KMS-11 (cell line): ENCODE measurements at regions not wholly inside any gene's neighbourhood (a gene's known extent, or its start where the extent isn't known, plus 50 kb on each side); places are given as distances from the start of the nearest gene placed in this dataset.

ENCODE experiments used
- H2AFZ ChIP-seq: fragments of 200-600 bp; sonication (generic); 2 replicates; pipeline ENCODE4 v1.6.1; 2016; ENCODE audit warnings: antibody characterized with exemption, mixed run types, low read depth
- H3K27ac ChIP-seq: fragments of 200-600 bp; sonication (generic); 2 replicates; pipeline ENCODE4 v1.6.1; 2016; ENCODE audit warnings: mild to moderate bottlenecking, mixed run types
- H3K27me3 ChIP-seq: fragments of 200-600 bp; sonication (generic); 2 replicates; pipeline ENCODE4 v1.6.1; 2017; ENCODE audit warnings: mild to moderate bottlenecking, low read depth, mixed run types, moderate library complexity; ENCODE audit not compliant: insufficient read depth
- H3K36me3 ChIP-seq: fragments of 200-600 bp; sonication (generic); 2 replicates; pipeline ENCODE4 v1.6.1; 2017; ENCODE audit warnings: mild to moderate bottlenecking, mixed run types; ENCODE audit not compliant: insufficient read depth
- H3K4me1 ChIP-seq: fragments of 200-600 bp; sonication (generic); 2 replicates; pipeline ENCODE4 v1.6.1; 2016; ENCODE audit warnings: mild to moderate bottlenecking, low read depth, mixed run types; ENCODE audit not compliant: poor library complexity, severe bottlenecking
- H3K4me2 ChIP-seq: fragments of 200-600 bp; sonication (generic); 2 replicates; pipeline ENCODE4 v1.7.0; 2016; ENCODE audit warnings: mild to moderate bottlenecking, mixed run types
- H3K4me3 ChIP-seq: fragments of 200-600 bp; sonication (generic); IDR thresholded peaks from 2 replicates; pipeline ENCODE4 v1.6.1; 2017; ENCODE audit warnings: low read depth, low read length, mixed read lengths; ENCODE audit not compliant: insufficient read depth
- H3K79me2 ChIP-seq: fragments of 200-600 bp; sonication (generic); 2 replicates; pipeline ENCODE4 v1.6.1; 2016; ENCODE audit warnings: low read depth, mixed run types; ENCODE audit not compliant: insufficient read depth
- H3K9ac ChIP-seq: fragments of 200-600 bp; sonication (generic); 2 replicates; pipeline ENCODE4 v1.6.1; 2016; ENCODE audit warnings: mild to moderate bottlenecking, mixed run types
- H4K20me1 ChIP-seq: fragments of 200-600 bp; sonication (generic); 2 replicates; pipeline ENCODE4 v1.6.1; 2016; ENCODE audit warnings: mild to moderate bottlenecking, mixed run types; ENCODE audit not compliant: insufficient read depth
- CTCF ChIP-seq: fragments of 200-600 bp; sonication (generic); conservative IDR thresholded peaks from 2 replicates; pipeline ENCODE4 v1.6.1; 2017; ENCODE audit warnings: low read depth, mild to moderate bottlenecking, antibody characterized with exemption, low read length, moderate library complexity, mixed read lengths

GRCh38 chr10:78866731-78867554 lies 201.8 kb upstream of the ZMIZ1 start:
- no peaks in the 10 kb centered on the region for H3K4me1 ChIP-seq
- H3K27me3 ChIP-seq = no peaks in the 10 kb centered on the region
- no peaks in the 10 kb centered on the region for H3K36me3 ChIP-seq
- no peak overlapping the region for H3K27ac ChIP-seq
- no peak overlapping the region for H3K4me3 ChIP-seq
- H4K20me1 ChIP-seq = no peaks in the 10 kb centered on the region
- TF ChIP-seq CTCF = no peak
- no peak overlapping the region for H2AFZ ChIP-seq
- no peaks in the 10 kb centered on the region for H3K79me2 ChIP-seq
- H3K9ac ChIP-seq = no peak overlapping the region
- H3K4me2 ChIP-seq = no peak overlapping the region

GRCh38 chr10:78867555-78867939 lies 201.2 kb upstream of the ZMIZ1 start:
- no peak overlapping the region for H3K9ac ChIP-seq
- TF ChIP-seq CTCF = no peak
- H2AFZ ChIP-seq = no peak overlapping the region
- no peaks in the 10 kb centered on the region for H3K4me1 ChIP-seq
- H3K36me3 ChIP-seq = no peaks in the 10 kb centered on the region
- no peak overlapping the region for H3K4me3 ChIP-seq
- no peaks in the 10 kb centered on the region for H3K27me3 ChIP-seq
- H3K79me2 ChIP-seq = no peaks in the 10 kb centered on the region
- H3K4me2 ChIP-seq = no peak overlapping the region
- H4K20me1 ChIP-seq = no peaks in the 10 kb centered on the region
- H3K27ac ChIP-seq = no peak overlapping the region

GRCh38 chr10:78868048-78868447 lies 200.7 kb upstream of the ZMIZ1 start:
- Histone ChIP-seq H4K20me1 (no peaks in the 10 kb centered on the region), H3K4me2 (no peak overlapping the region), H3K27ac (no peak overlapping the region), H3K9ac (no peak overlapping the region), H3K4me3 (no peak overlapping the region), H3K4me1 (no peaks in the 10 kb centered on the region), H3K36me3 (no peaks in the 10 kb centered on the region), H3K79me2 (no peaks in the 10 kb centered on the region), H2AFZ (no peak overlapping the region), H3K27me3 (no peaks in the 10 kb centered on the region)
- no peak for TF ChIP-seq CTCF

- Histone ChIP-seq H3K27me3 (no peaks in the 10 kb centered on the region), H2AFZ (no peak overlapping the region), H3K9ac (no peak overlapping the region), H3K4me2 (no peak overlapping the region), H3K27ac (no peak overlapping the region), H3K4me3 (no peak overlapping the region), H3K4me1 (no peaks in the 10 kb centered on the region), H3K36me3 (no peaks in the 10 kb centered on the region), H4K20me1 (no peaks in the 10 kb centered on the region), H3K79me2 (no peaks in the 10 kb centered on the region)
- no peak for TF ChIP-seq CTCF
These were observed 200.3 kb upstream of the ZMIZ1 start for GRCh38 chr10:78868456-78868855.
